Esophagus squamous epithelium (tissue), 4 donors: ENCODE measurements at regions not wholly inside any gene's neighbourhood (a gene's known extent, or its start where the extent isn't known, plus 50 kb on each side); places are given as distances from the start of the nearest gene placed in this dataset.

Experiments
- POLR2A ChIP-seq, 4 donors: fragments of 450-650 bp; IDR thresholded peaks; one replicate each; pipeline ENCODE4 v1.6.1; 2017; ENCODE audit warnings: antibody characterized with exemption in 4 of 4, mild to moderate bottlenecking in 4 of 4, moderate library complexity in 3 of 4
- TF ChIP-seq, protein P1 (sequence below), 6 experiments: fragments of 450-650 bp in 4 of 6; fragments of 200-600 bp in 2 of 6; sonication (generic) in 2 of 6; IDR thresholded peaks; one replicate each; pipeline ENCODE4 v1.5.1; 2016 to 2019; ENCODE audit warnings: antibody characterized with exemption in 6 of 6, mild to moderate bottlenecking in 4 of 6, moderate library complexity in 4 of 6

DNA sequence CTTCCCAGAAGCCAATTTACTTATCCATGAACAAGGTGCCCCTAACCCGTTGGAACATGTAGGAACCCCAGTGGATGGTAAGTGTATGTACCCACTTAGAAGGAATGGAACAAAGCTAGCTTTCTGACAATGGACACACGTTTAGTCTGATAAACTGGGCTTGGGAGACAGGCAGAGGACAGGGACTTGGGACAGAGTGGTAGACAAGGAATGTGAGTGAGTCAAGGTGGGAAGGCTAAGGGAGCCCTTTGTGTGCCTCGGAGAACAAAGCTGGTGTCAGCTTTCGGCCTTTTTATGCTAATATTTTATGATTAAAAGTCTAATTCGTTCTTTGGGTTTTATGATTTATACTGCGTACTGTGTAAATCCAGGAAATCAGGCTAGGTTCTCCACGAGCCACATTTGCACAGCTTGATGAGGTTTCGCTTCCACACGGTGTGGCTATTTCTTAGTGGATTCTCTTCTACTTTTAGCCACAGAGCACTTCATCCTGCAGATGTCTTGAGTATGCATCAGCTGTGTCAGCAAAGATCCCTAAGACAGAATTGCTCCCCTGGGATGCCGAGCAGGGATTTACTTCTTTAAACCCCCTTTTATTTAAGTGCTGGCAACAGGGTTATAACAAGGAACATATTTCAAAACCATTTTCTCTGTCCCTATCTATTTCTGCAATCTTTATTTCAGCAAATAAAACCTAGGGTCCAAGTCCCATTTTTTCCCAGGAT lies 258.5 kb downstream of the DLEU7 start:
- TF ChIP-seq, protein P1, sequence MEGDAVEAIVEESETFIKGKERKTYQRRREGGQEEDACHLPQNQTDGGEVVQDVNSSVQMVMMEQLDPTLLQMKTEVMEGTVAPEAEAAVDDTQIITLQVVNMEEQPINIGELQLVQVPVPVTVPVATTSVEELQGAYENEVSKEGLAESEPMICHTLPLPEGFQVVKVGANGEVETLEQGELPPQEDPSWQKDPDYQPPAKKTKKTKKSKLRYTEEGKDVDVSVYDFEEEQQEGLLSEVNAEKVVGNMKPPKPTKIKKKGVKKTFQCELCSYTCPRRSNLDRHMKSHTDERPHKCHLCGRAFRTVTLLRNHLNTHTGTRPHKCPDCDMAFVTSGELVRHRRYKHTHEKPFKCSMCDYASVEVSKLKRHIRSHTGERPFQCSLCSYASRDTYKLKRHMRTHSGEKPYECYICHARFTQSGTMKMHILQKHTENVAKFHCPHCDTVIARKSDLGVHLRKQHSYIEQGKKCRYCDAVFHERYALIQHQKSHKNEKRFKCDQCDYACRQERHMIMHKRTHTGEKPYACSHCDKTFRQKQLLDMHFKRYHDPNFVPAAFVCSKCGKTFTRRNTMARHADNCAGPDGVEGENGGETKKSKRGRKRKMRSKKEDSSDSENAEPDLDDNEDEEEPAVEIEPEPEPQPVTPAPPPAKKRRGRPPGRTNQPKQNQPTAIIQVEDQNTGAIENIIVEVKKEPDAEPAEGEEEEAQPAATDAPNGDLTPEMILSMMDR (IDR thresholded peaks at IDR 0.05) = no peak
- TF ChIP-seq POLR2A (IDR thresholded peaks at IDR 0.05) = no peak
